HEK293T (cell line): ENCODE measurements at regions not wholly inside any gene's neighbourhood (a gene's known extent, or its start where the extent isn't known, plus 50 kb on each side); places are given as distances from the start of the nearest gene placed in this dataset.

ENCODE experiments used
- CTCF ChIA-PET: fragments of 350-600 bp; formaldehyde crosslinking; extraction: SDS; loops from one replicate; lab custom pipeline; 2021; ENCODE audit warnings: antibody characterized with exemption, inconsistent platforms; lab: Yijun Ruan, JAX
- POLR2A ChIA-PET: fragments of 350-600 bp; formaldehyde crosslinking; extraction: SDS; loops from one replicate; lab custom pipeline; 2020; ENCODE audit warnings: antibody characterized with exemption, inconsistent platforms; lab: Yijun Ruan, JAX
- DNase-seq: peaks from one replicate; pipeline ENCODE4 v3.0.0; 2012; ENCODE audit warnings: mixed read lengths; ENCODE audit errors: extremely low spot score
- ARNT ChIP-seq: fragments of 450-650 bp; IDR thresholded peaks from 2 replicates; pipeline ENCODE4 v1.6.1; 2017; ENCODE audit warnings: mild to moderate bottlenecking
- BHLHE40 ChIP-seq: fragments of 450-650 bp; IDR thresholded peaks from 2 replicates; pipeline ENCODE4 v1.6.1; 2016; ENCODE audit warnings: mild to moderate bottlenecking, moderate library complexity, borderline replicate concordance
- CTBP1 ChIP-seq: fragments of 450-650 bp; IDR thresholded peaks from 2 replicates; pipeline ENCODE4 v1.6.1; 2016; ENCODE audit warnings: borderline replicate concordance
- ELF4 ChIP-seq: fragments of 450-650 bp; IDR thresholded peaks from 2 replicates; pipeline ENCODE4 v1.6.1; 2017; ENCODE audit warnings: antibody characterized with exemption
- FOXA1 ChIP-seq: fragments of 450-650 bp; IDR thresholded peaks from 2 replicates; pipeline ENCODE4 v1.6.1; 2016; ENCODE audit warnings: mild to moderate bottlenecking
- FOXK2 ChIP-seq: fragments of 450-650 bp; IDR thresholded peaks from 2 replicates; pipeline ENCODE4 v1.6.1; 2016; ENCODE audit warnings: mild to moderate bottlenecking
- FOXM1 ChIP-seq: fragments of 450-650 bp; IDR thresholded peaks from 2 replicates; pipeline ENCODE4 v1.6.1; 2017; ENCODE audit warnings: mild to moderate bottlenecking, borderline replicate concordance
- HDGF ChIP-seq: fragments of 450-650 bp; IDR thresholded peaks from 2 replicates; pipeline ENCODE4 v1.6.1; 2017; ENCODE audit warnings: antibody characterized with exemption, borderline replicate concordance
- L3MBTL2 ChIP-seq: fragments of 450-650 bp; conservative IDR thresholded peaks from 2 replicates; pipeline ENCODE4 v1.6.1; 2016; ENCODE audit warnings: mild to moderate bottlenecking
- LEF1 ChIP-seq: fragments of 450-650 bp; IDR thresholded peaks from 2 replicates; pipeline ENCODE4 v1.6.1; 2017; ENCODE audit warnings: mild to moderate bottlenecking, borderline replicate concordance
- NFRKB ChIP-seq: fragments of 450-650 bp; IDR thresholded peaks from 2 replicates; pipeline ENCODE4 v1.6.1; 2016; ENCODE audit warnings: mild to moderate bottlenecking, moderate library complexity
- SP1 ChIP-seq: fragments of 450-650 bp; IDR thresholded peaks from 2 replicates; pipeline ENCODE4 v1.6.1; 2017
- SUZ12 ChIP-seq: fragments of 450-650 bp; IDR thresholded peaks from 2 replicates; pipeline ENCODE4 v1.6.1; 2016; ENCODE audit warnings: mild to moderate bottlenecking
- TARDBP ChIP-seq: fragments of 450-650 bp; IDR thresholded peaks from 2 replicates; pipeline ENCODE4 v1.6.1; 2016
- ZNF384 ChIP-seq: fragments of 450-650 bp; IDR thresholded peaks from 2 replicates; pipeline ENCODE4 v1.6.1; 2016
- TF ChIP-seq, protein P1 (sequence below): fragments of 450-650 bp; IDR thresholded peaks from 2 replicates; pipeline ENCODE4 v1.6.1; 2016

DNA sequence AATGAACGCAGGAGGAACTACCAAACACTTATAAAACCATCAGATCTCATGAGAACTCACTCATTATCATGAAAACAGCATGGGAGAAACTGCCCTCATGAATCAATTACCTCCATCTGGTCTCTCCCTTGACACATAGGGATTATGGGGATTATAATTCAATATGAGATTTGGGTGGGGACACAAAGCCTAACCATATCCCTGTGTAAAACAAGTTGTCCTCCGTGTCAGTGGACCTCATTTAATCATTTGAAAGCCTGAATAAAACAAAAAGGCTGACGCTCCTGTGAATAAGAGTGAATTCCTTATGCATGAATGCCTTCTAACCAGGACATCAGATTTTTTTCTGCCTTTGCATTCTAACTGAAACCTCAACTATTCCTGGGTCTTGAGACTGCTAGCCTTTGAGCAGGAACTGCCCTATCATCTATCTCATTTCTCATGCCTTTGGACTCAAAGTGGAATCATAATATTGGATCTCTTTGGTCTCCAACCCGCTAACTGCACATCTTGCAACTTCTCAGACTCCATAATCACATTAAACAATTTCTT lies 648.8 kb downstream of the ADGRL2 start:
- no peak for DNase-seq
- POLR2A ChIA-PET = no interaction called here
- CTCF ChIA-PET = no interaction called here
- TF ChIP-seq, protein P1, sequence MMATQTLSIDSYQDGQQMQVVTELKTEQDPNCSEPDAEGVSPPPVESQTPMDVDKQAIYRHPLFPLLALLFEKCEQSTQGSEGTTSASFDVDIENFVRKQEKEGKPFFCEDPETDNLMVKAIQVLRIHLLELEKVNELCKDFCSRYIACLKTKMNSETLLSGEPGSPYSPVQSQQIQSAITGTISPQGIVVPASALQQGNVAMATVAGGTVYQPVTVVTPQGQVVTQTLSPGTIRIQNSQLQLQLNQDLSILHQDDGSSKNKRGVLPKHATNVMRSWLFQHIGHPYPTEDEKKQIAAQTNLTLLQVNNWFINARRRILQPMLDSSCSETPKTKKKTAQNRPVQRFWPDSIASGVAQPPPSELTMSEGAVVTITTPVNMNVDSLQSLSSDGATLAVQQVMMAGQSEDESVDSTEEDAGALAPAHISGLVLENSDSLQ = no peak
- TF ChIP-seq SUZ12 (no peak), ZNF384 (no peak), LEF1 (no peak), HDGF (no peak), BHLHE40 (no peak), TARDBP (no peak), ELF4 (no peak), NFRKB (no peak), FOXK2 (no peak), SP1 (no peak), CTBP1 (no peak), FOXM1 (no peak), ARNT (no peak), L3MBTL2 (no peak), FOXA1 (no peak)

- TF ChIP-seq FOXK2 = no peak
- no peak for TF ChIP-seq ZNF384
- no peak for TF ChIP-seq NFRKB
- TF ChIP-seq, protein P1 = no peak
- ChIA-PET CTCF (no interaction called here), POLR2A (no interaction called here)
- no peak for DNase-seq
Measured at GRCh38 chr1:82446955-82447354, 646.2 kb downstream of the ADGRL2 start.

DNA sequence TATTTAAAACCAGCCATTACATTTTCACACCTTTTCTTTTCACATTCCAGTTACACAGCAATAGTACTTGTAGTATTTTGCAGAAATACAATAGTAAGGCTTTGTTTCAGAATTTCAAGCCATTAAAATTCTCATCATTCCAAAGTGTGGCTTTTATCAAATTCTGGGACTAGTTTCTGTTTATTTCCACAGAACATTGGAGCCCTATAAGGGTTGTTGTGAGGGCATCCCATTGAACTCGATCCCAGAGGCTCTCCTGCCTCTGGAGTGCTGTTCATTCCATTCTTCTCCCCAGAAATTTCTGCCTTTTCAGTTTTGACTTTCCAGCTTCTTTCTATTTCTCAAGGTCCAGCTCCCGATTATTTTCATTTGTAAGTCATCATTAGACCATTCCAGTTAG lies 645.5 kb downstream of the ADGRL2 start:
- no peak for DNase-seq
- TF ChIP-seq BHLHE40 (no peak), CTBP1 (no peak), TARDBP (no peak), ARNT (no peak), FOXM1 (no peak), FOXK2 (no peak), NFRKB (no peak), ELF4 (no peak), LEF1 (no peak), SP1 (no peak), FOXA1 (no peak), HDGF (no peak), L3MBTL2 (no peak)
- TF ChIP-seq, protein P1 = no peak
- POLR2A ChIA-PET = no interaction called here
- CTCF ChIA-PET = no interaction called here

GRCh38 chr1:82445827-82446226 lies 645.1 kb downstream of the ADGRL2 start:
- TF ChIP-seq FOXA1 (no peak), LEF1 (no peak), FOXK2 (no peak), ELF4 (no peak), FOXM1 (no peak), SP1 (no peak), ZNF384 (no peak), ARNT (no peak), SUZ12 (no peak), L3MBTL2 (no peak), TARDBP (no peak), CTBP1 (no peak), NFRKB (no peak), BHLHE40 (no peak), HDGF (no peak)
- TF ChIP-seq, protein P1 = no peak
- no peak for DNase-seq
- POLR2A ChIA-PET = no interaction called here
- CTCF ChIA-PET = no interaction called here

- ChIA-PET CTCF (no interaction called here), POLR2A (no interaction called here)
- no peak for TF ChIP-seq ARNT
- no peak for TF ChIP-seq ZNF384
- no peak for TF ChIP-seq L3MBTL2
- no peak for TF ChIP-seq HDGF
- TF ChIP-seq ELF4 = no peak
- TF ChIP-seq TARDBP = no peak
- TF ChIP-seq, protein P1 = no peak
- TF ChIP-seq SUZ12 = no peak
- TF ChIP-seq NFRKB = no peak
- no peak for TF ChIP-seq FOXK2
- TF ChIP-seq FOXA1 = no peak
- TF ChIP-seq BHLHE40 = no peak
- TF ChIP-seq LEF1 = no peak
- TF ChIP-seq FOXM1 = no peak
- TF ChIP-seq SP1 = no peak
- TF ChIP-seq CTBP1 = no peak
- DNase-seq = no peak
Measured at GRCh38 chr1:82445132-82445531, 644.4 kb downstream of the ADGRL2 start.
